Mesenchymal stem cell (in vitro differentiated cells and primary cell): ENCODE measurements at regions not wholly inside any gene's neighbourhood (a gene's known extent, or its start where the extent isn't known, plus 50 kb on each side); places are given as distances from the start of the nearest gene placed in this dataset.

Source experiments
- DNase-seq: peaks from one replicate; pipeline ENCODE4 v3.0.0-alpha.2; 2013
- H2AFZ ChIP-seq: one replicate; pipeline ENCODE4 v1.6.1; 2013; ENCODE audit warnings: low read depth, mild to moderate bottlenecking, control low read depth, inconsistent platforms, low read length, moderate library complexity
- H2AK5ac ChIP-seq: 2 replicates; pipeline ENCODE4 v1.6.1; 2013; ENCODE audit warnings: low read length, moderate library complexity, mild to moderate bottlenecking, inconsistent platforms; ENCODE audit not compliant: severe bottlenecking
- H2BK120ac ChIP-seq: one replicate; pipeline ENCODE4 v1.6.1; 2013; ENCODE audit warnings: low read depth, mild to moderate bottlenecking, inconsistent platforms, low read length, moderate library complexity
- H2BK12ac ChIP-seq, 2 experiments: one replicate each; pipeline ENCODE4 v1.6.1; 2013; ENCODE audit warnings: inconsistent platforms in 2 of 2, low read length in 2 of 2, mild to moderate bottlenecking in 2 of 2, moderate library complexity in 2 of 2, control low read depth in 1 of 2
- H2BK15ac ChIP-seq: one replicate; pipeline ENCODE4 v1.6.1; 2013; ENCODE audit warnings: mild to moderate bottlenecking, low read depth, inconsistent platforms; ENCODE audit not compliant: poor library complexity, severe bottlenecking
- H2BK5ac ChIP-seq: 2 replicates; pipeline ENCODE4 v1.6.1; 2013; ENCODE audit warnings: low read depth, mild to moderate bottlenecking, low read length, control low read depth, inconsistent platforms; ENCODE audit not compliant: poor library complexity, severe bottlenecking
- H3K14ac ChIP-seq, 2 experiments: one replicate each; pipeline ENCODE4 v1.6.1; 2013; ENCODE audit warnings: inconsistent platforms in 2 of 2, low read length in 2 of 2, control low read depth in 1 of 2, mild to moderate bottlenecking in 1 of 2, moderate library complexity in 1 of 2
- H3K18ac ChIP-seq, 2 experiments: one replicate each; pipeline ENCODE4 v1.6.1; 2013; ENCODE audit warnings: inconsistent platforms in 2 of 2, low read length in 2 of 2, control low read depth in 1 of 2, low read depth in 1 of 2, mild to moderate bottlenecking in 1 of 2
- H3K23ac ChIP-seq, 2 experiments: one replicate each; pipeline ENCODE4 v1.6.1; 2013; ENCODE audit warnings: inconsistent platforms in 2 of 2, low read length in 2 of 2, mild to moderate bottlenecking in 2 of 2, moderate library complexity in 2 of 2, control low read depth in 1 of 2
- H3K27ac ChIP-seq: 2 replicates; pipeline ENCODE4 v1.5.1; 2013; ENCODE audit warnings: mild to moderate bottlenecking, moderate library complexity, low read length, control low read depth, inconsistent platforms; ENCODE audit not compliant: poor library complexity, severe bottlenecking
- H3K27me3 ChIP-seq, 2 experiments: 2 replicates each; pipeline versions ENCODE4 v1.6.1 to v1.7.0; 2013; ENCODE audit warnings: low read length in 2 of 2, mild to moderate bottlenecking in 2 of 2, moderate library complexity in 2 of 2, control low read depth in 1 of 2, inconsistent platforms in 1 of 2; ENCODE audit not compliant: control insufficient read depth in 1 of 2, insufficient read depth in 1 of 2
- H3K36me3 ChIP-seq, 2 experiments: 2 replicates each; pipeline versions ENCODE4 v1.6.1 to v1.7.0; 2013; ENCODE audit warnings: low read length in 2 of 2, control low read depth in 1 of 2, inconsistent platforms in 1 of 2, low read depth in 1 of 2, mild to moderate bottlenecking in 1 of 2; ENCODE audit not compliant: insufficient read depth in 2 of 2, control insufficient read depth in 1 of 2
- H3K4ac ChIP-seq, 2 experiments: one replicate each; pipeline ENCODE4 v1.6.1; 2013; ENCODE audit warnings: inconsistent platforms in 2 of 2, low read length in 2 of 2, mild to moderate bottlenecking in 2 of 2, moderate library complexity in 2 of 2, control low read depth in 1 of 2, low read depth in 1 of 2
- H3K4me1 ChIP-seq: 2 replicates; pipeline ENCODE4 v1.6.1; 2013; ENCODE audit warnings: low read depth, low read length, control low read depth; ENCODE audit not compliant: control insufficient read depth, insufficient read depth
- H3K4me2 ChIP-seq: 2 replicates; pipeline ENCODE4 v1.6.1; 2013; ENCODE audit warnings: low read length, mild to moderate bottlenecking, inconsistent platforms; ENCODE audit not compliant: poor library complexity, severe bottlenecking
- H3K4me3 ChIP-seq, 2 experiments: 2 replicates each; pipeline versions ENCODE4 v1.5.1 to v1.7.0; 2013; ENCODE audit warnings: low read length in 2 of 2, mild to moderate bottlenecking in 2 of 2, control low read depth in 1 of 2, low read depth in 1 of 2; ENCODE audit not compliant: insufficient read depth in 1 of 2
- H3K79me1 ChIP-seq: replicated peaks from 2 replicates; pipeline ENCODE4 v1.6.1; 2013; ENCODE audit warnings: mild to moderate bottlenecking, control low read depth, low read length, inconsistent platforms; ENCODE audit not compliant: poor library complexity, severe bottlenecking
- H3K9ac ChIP-seq: 2 replicates; pipeline ENCODE4 v1.7.0; 2013; ENCODE audit warnings: mild to moderate bottlenecking, low read length, moderate library complexity
- H3K9me3 ChIP-seq: 2 replicates; pipeline ENCODE4 v1.7.0; 2013; ENCODE audit warnings: mild to moderate bottlenecking, low read length; ENCODE audit not compliant: control insufficient read depth
- H4K8ac ChIP-seq: one replicate; pipeline ENCODE4 v1.6.1; 2013; ENCODE audit warnings: inconsistent platforms, mild to moderate bottlenecking, low read length, moderate library complexity
- H4K91ac ChIP-seq: one replicate; pipeline ENCODE4 v1.6.1; 2013; ENCODE audit warnings: mild to moderate bottlenecking, low read length, inconsistent platforms
- WGBS: methylation state at CpG from one replicate; pipeline ENCODE4 v1.1.7; 2013; ENCODE audit warnings: mixed read lengths; 5-methylcytosine and 5-hydroxymethylcytosine counted together

- H4K8ac ChIP-seq: no peak overlapping the region
- H2BK15ac ChIP-seq: no peak overlapping the region
- WGBS: 5% methylated on average over 1 of the region's 1 CpG
- H3K27me3 ChIP-seq: no peaks in the 10 kb centered on the region
- no peak overlapping the region for H2BK120ac ChIP-seq
- H3K36me3 ChIP-seq: no peaks in the 10 kb centered on the region
- H3K4me3 ChIP-seq: no peak overlapping the region
- H3K79me1 ChIP-seq: no peaks in the 10 kb centered on the region
- no peak overlapping the region for H3K14ac ChIP-seq
- no peak overlapping the region for H2BK12ac ChIP-seq
- no peak overlapping the region for H3K4me2 ChIP-seq
- no peaks in the 10 kb centered on the region for H3K4me1 ChIP-seq
- no peak overlapping the region for H3K4ac ChIP-seq
- H4K91ac ChIP-seq: no peak overlapping the region
- DNase-seq: no peak
- H3K9me3 ChIP-seq: peaks cover 8% of the 10 kb centered on the region
- H2BK5ac ChIP-seq: no peak overlapping the region
- no peak overlapping the region for H3K23ac ChIP-seq
- no peak overlapping the region for H2AFZ ChIP-seq
- no peak overlapping the region for H3K27ac ChIP-seq
- no peak overlapping the region for H3K9ac ChIP-seq
- no peak overlapping the region for H2AK5ac ChIP-seq
- no peak overlapping the region for H3K18ac ChIP-seq
These were observed 189.1 kb upstream of the EYS start for GRCh38 chr6:65896140-65896539.

- no peak overlapping the region for H3K4me2 ChIP-seq
- DNase-seq: no peak
- no CpG with 5 or more reads among the region's 2 CpGs for WGBS
- H3K18ac ChIP-seq: no peak overlapping the region
- no peaks in the 10 kb centered on the region for H3K4me1 ChIP-seq
- H3K9me3 ChIP-seq: no peaks in the 10 kb centered on the region
- no peak overlapping the region for H2AK5ac ChIP-seq
- H3K79me1 ChIP-seq: no peaks in the 10 kb centered on the region
- no peak overlapping the region for H2BK120ac ChIP-seq
- H3K4ac ChIP-seq: no peak overlapping the region
- H2BK12ac ChIP-seq: no peak overlapping the region
- H3K23ac ChIP-seq: no peak overlapping the region
- no peak overlapping the region for H2AFZ ChIP-seq
- no peaks in the 10 kb centered on the region for H3K27me3 ChIP-seq
- no peak overlapping the region for H4K8ac ChIP-seq
- no peak overlapping the region for H4K91ac ChIP-seq
- no peak overlapping the region for H3K9ac ChIP-seq
- no peak overlapping the region for H2BK15ac ChIP-seq
- no peak overlapping the region for H3K4me3 ChIP-seq
- H3K27ac ChIP-seq: no peak overlapping the region
- H3K14ac ChIP-seq: no peak overlapping the region
- H3K36me3 ChIP-seq: no peaks in the 10 kb centered on the region
- H2BK5ac ChIP-seq: no peak overlapping the region
These were observed 169.6 kb upstream of the EYS start for GRCh38 chr6:65876668-65877067.

- no peak overlapping the region for H2BK5ac ChIP-seq
- no peak overlapping the region for H3K4me2 ChIP-seq
- WGBS: no CpG with 5 or more reads among the region's 2 CpGs
- no peak overlapping the region for H2AK5ac ChIP-seq
- H3K9ac ChIP-seq: no peak overlapping the region
- no peak overlapping the region for H3K27ac ChIP-seq
- no peak overlapping the region for H4K8ac ChIP-seq
- H2BK120ac ChIP-seq: no peak overlapping the region
- DNase-seq: no peak
- no peaks in the 10 kb centered on the region for H3K36me3 ChIP-seq
- H3K4me3 ChIP-seq: no peak overlapping the region
- no peaks in the 10 kb centered on the region for H3K4me1 ChIP-seq
- no peak overlapping the region for H2BK12ac ChIP-seq
- no peak overlapping the region for H3K14ac ChIP-seq
- H3K9me3 ChIP-seq: peaks cover 4% of the 10 kb centered on the region
- H3K27me3 ChIP-seq: no peaks in the 10 kb centered on the region
- H3K18ac ChIP-seq: no peak overlapping the region
- no peak overlapping the region for H3K4ac ChIP-seq
- H2BK15ac ChIP-seq: no peak overlapping the region
- H3K23ac ChIP-seq: no peak overlapping the region
- H4K91ac ChIP-seq: no peak overlapping the region
- H3K79me1 ChIP-seq: no peaks in the 10 kb centered on the region
- no peak overlapping the region for H2AFZ ChIP-seq
These were observed 145.4 kb upstream of the EYS start for GRCh38 chr6:65852369-65852852.

GRCh38 chr6:65830151-65830550 lies 123.1 kb upstream of the EYS start:
- H3K9ac ChIP-seq: no peak overlapping the region
- H3K4me3 ChIP-seq: no peak overlapping the region
- H3K4me2 ChIP-seq: no peak overlapping the region
- no peaks in the 10 kb centered on the region for H3K9me3 ChIP-seq
- H3K79me1 ChIP-seq: no peaks in the 10 kb centered on the region
- H3K23ac ChIP-seq: no peak overlapping the region
- no peak overlapping the region for H4K8ac ChIP-seq
- H2BK15ac ChIP-seq: no peak overlapping the region
- H2BK12ac ChIP-seq: no peak overlapping the region
- H2AFZ ChIP-seq: no peak overlapping the region
- no peak overlapping the region for H3K4ac ChIP-seq
- no peaks in the 10 kb centered on the region for H3K36me3 ChIP-seq
- H3K18ac ChIP-seq: no peak overlapping the region
- H3K4me1 ChIP-seq: no peaks in the 10 kb centered on the region
- no peak for DNase-seq
- no peak overlapping the region for H3K14ac ChIP-seq
- H2BK5ac ChIP-seq: no peak overlapping the region
- H4K91ac ChIP-seq: no peak overlapping the region
- no peak overlapping the region for H2AK5ac ChIP-seq
- no peak overlapping the region for H3K27ac ChIP-seq
- no peaks in the 10 kb centered on the region for H3K27me3 ChIP-seq
- no peak overlapping the region for H2BK120ac ChIP-seq
